ENCODE measurements at regions not wholly inside any gene's neighbourhood (a gene's known extent, or its start where the extent isn't known, plus 50 kb on each side); places are given as distances from the start of the nearest gene placed in this dataset.

- H3K9me3 ChIP-seq (ENCODE audit: control insufficient read depth in 4 of 4, low read length in 3 of 4) = no peaks in the 10 kb centered on the region
- H3K27me3 ChIP-seq (ENCODE audit: control insufficient read depth in 4 of 4, insufficient read depth in 4 of 4, low read length in 3 of 4) = peaks cover 0 to 3% (median 1%) of the 10 kb centered on the region in 4 donors
- no peak overlapping the region for H3K27ac ChIP-seq (ENCODE audit: low read depth in 1 of 2, low read length in 2 of 2)
- no peaks in the 10 kb centered on the region for H3K4me1 ChIP-seq (ENCODE audit: control insufficient read depth in 4 of 4, insufficient read depth in 4 of 4, low read length in 3 of 4)
- H3K9ac ChIP-seq (ENCODE audit: low read depth in 1 of 2, low read length in 2 of 2) = no peak overlapping the region
- 55% methylated on average over 5 of the region's 5 CpGs for WGBS
- H3K4me3 ChIP-seq (ENCODE audit: low read depth in 1 of 3, low read length in 3 of 3) = no peak overlapping the region
- H3K36me3 ChIP-seq (ENCODE audit: control insufficient read depth in 4 of 4, insufficient read depth in 3 of 4, low read depth in 1 of 4, low read length in 3 of 4) = no peaks in the 10 kb centered on the region
- no peak for DNase-seq (ENCODE audit: low spot score)
- no peak for TF ChIP-seq MAX (IDR thresholded peaks at IDR 0.05)
- TF ChIP-seq CTCF (IDR thresholded peaks at IDR 0.05; ENCODE audit: low read depth, low read length, missing input control) = no peak
- TF ChIP-seq YY1 (IDR thresholded peaks at IDR 0.05) = no peak
- no peak for TF ChIP-seq TAF1 (conservative IDR thresholded peaks at IDR 0.05)
- no peak for TF ChIP-seq JUND (IDR thresholded peaks at IDR 0.05)
Measured at GRCh38 chr17:72461757-72462156, 340.9 kb downstream of the SOX9 start.

GRCh38 chr17:72462407-72462806 lies 341.6 kb downstream of the SOX9 start:
- no peak overlapping the region for H3K9ac ChIP-seq (ENCODE audit: low read depth in 1 of 2, low read length in 2 of 2)
- TF ChIP-seq RAD21 (IDR thresholded peaks at IDR 0.05) (no peak), NR2F2 (IDR thresholded peaks at IDR 0.05) (no peak), YY1 (IDR thresholded peaks at IDR 0.05) (no peak), FOXA2 (IDR thresholded peaks at IDR 0.05) (no peak), REST (IDR thresholded peaks at IDR 0.05) (no peak), EGR1 (IDR thresholded peaks at IDR 0.05; ENCODE audit: low read depth in 2 of 2) (no peak), RXRA (IDR thresholded peaks at IDR 0.05) (no peak), TAF1 (conservative IDR thresholded peaks at IDR 0.05) (no peak), MAX (IDR thresholded peaks at IDR 0.05) (no peak)
- no peaks in the 10 kb centered on the region for H3K9me3 ChIP-seq (ENCODE audit: control insufficient read depth in 4 of 4, low read length in 3 of 4)
- H3K27me3 ChIP-seq (ENCODE audit: control insufficient read depth in 4 of 4, insufficient read depth in 4 of 4, low read length in 3 of 4) = peaks cover 0 to 3% (median 1%) of the 10 kb centered on the region in 4 donors
- no peak overlapping the region for H3K4me3 ChIP-seq (ENCODE audit: low read depth in 1 of 3, low read length in 3 of 3)
- no peak overlapping the region for H3K27ac ChIP-seq (ENCODE audit: low read depth in 1 of 2, low read length in 2 of 2)
- 44% methylated on average over 1 of the region's 1 CpG for WGBS
- H3K4me1 ChIP-seq (ENCODE audit: control insufficient read depth in 4 of 4, insufficient read depth in 4 of 4, low read length in 3 of 4) = no peaks in the 10 kb centered on the region
- DNase-seq (ENCODE audit: low spot score) = no peak
- H3K36me3 ChIP-seq (ENCODE audit: control insufficient read depth in 4 of 4, insufficient read depth in 3 of 4, low read depth in 1 of 4, low read length in 3 of 4) = no peaks in the 10 kb centered on the region

GRCh38 chr17:72462814-72463213 lies 342.0 kb downstream of the SOX9 start:
- H3K27ac ChIP-seq (ENCODE audit: low read depth in 1 of 2, low read length in 2 of 2) = no peak overlapping the region
- H3K9ac ChIP-seq (ENCODE audit: low read depth in 1 of 2, low read length in 2 of 2) = no peak overlapping the region
- DNase-seq (ENCODE audit: low spot score) = no peak
- no peaks in the 10 kb centered on the region for H3K9me3 ChIP-seq (ENCODE audit: control insufficient read depth in 4 of 4, low read length in 3 of 4)
- no peaks in the 10 kb centered on the region for H3K36me3 ChIP-seq (ENCODE audit: control insufficient read depth in 4 of 4, insufficient read depth in 3 of 4, low read depth in 1 of 4, low read length in 3 of 4)
- WGBS = 80% methylated on average over 4 of the region's 4 CpGs
- no peak overlapping the region for H3K4me3 ChIP-seq (ENCODE audit: low read depth in 1 of 3, low read length in 3 of 3)
- H3K27me3 ChIP-seq (ENCODE audit: control insufficient read depth in 4 of 4, insufficient read depth in 4 of 4, low read length in 3 of 4) = peaks cover 0 to 3% (median 1%) of the 10 kb centered on the region in 4 donors
- H3K4me1 ChIP-seq (ENCODE audit: control insufficient read depth in 4 of 4, insufficient read depth in 4 of 4, low read length in 3 of 4) = no peaks in the 10 kb centered on the region
- TF ChIP-seq EGR1 (IDR thresholded peaks at IDR 0.05; ENCODE audit: low read depth in 2 of 2) = no peak
- TF ChIP-seq FOXA2 (IDR thresholded peaks at IDR 0.05) = no peak
- TF ChIP-seq JUND (IDR thresholded peaks at IDR 0.05) = no peak
- TF ChIP-seq ZBTB33 (IDR thresholded peaks at IDR 0.05) = no peak
- no peak for TF ChIP-seq CTCF (IDR thresholded peaks at IDR 0.05; ENCODE audit: low read depth, low read length, missing input control)
- TF ChIP-seq GABPA (IDR thresholded peaks at IDR 0.05 in 1 of 2, conservative IDR thresholded peaks at IDR 0.05 in 1 of 2) = no peak
- TF ChIP-seq RXRA (IDR thresholded peaks at IDR 0.05) = no peak
- TF ChIP-seq FOXA1 (IDR thresholded peaks at IDR 0.05) = no peak

Data from liver (tissue), 8 donors.